K562 (cell line): ENCODE measurements at regions not wholly inside any gene's neighbourhood (a gene's known extent, or its start where the extent isn't known, plus 50 kb on each side); places are given as distances from the start of the nearest gene placed in this dataset.

ENCODE experiments used
- ATAC-seq: fragments of 200-7000 bp; cut with Tn5 transposase; 3 replicates; pipeline ENCODE4 v1.9.1; 2020; ENCODE audit warnings: moderate library complexity
- BruUV-seq: library from RNA; stranded (reverse); fragments of 400-500 nt; replicated peaks from 2 replicates; lab custom pipeline; 2021; lab: Mats Ljungman, UMichigan
- CTCF ChIA-PET: fragments of 300-600 bp; formaldehyde crosslinking; extraction: SDS; loops from one replicate; lab custom pipeline; 2021; ENCODE audit warnings: low intra/inter-chr PET ratio; lab: Yijun Ruan, JAX
- POLR2A ChIA-PET: fragments of 300-600, 350-650 bp; sonication (Branson Sonifier 250); formaldehyde crosslinking; extraction: SDS; loops from one replicate; lab custom pipeline; 2021; ENCODE audit warnings: antibody characterized with exemption, inconsistent platforms; lab: Yijun Ruan, JAX
- DNase-seq, 4 experiments: peaks; one replicate each; pipeline versions ENCODE4 v3.0.0 to v3.0.0-alpha.2; 2011 to 2018; ENCODE audit warnings: low spot score in 3 of 4, mixed read lengths in 3 of 4; ENCODE audit errors: extremely low read depth in 1 of 4
- FAIRE-seq: peaks from 2 replicates; lab custom pipeline; 2011; peaks lifted over from hg19 to GRCh38; lab: Jason Lieb, UNC
- H2AFZ ChIP-seq: 2 replicates; pipeline ENCODE4 v1.6.0; 2011; ENCODE audit warnings: low read depth, low read length, control low read depth, inconsistent platforms
- H3K27ac ChIP-seq: fragments of 200-600 bp; 3 replicates; pipeline ENCODE4 v1.8.0; 2011; ENCODE audit warnings: low read depth, mild to moderate bottlenecking, control low read depth, inconsistent platforms, low read length, moderate library complexity, mixed read lengths; ENCODE audit errors: extremely low read depth
- H3K27me3 ChIP-seq, 2 experiments: fragments of 300-600 bp in 1 of 2; 2 replicates in 1 of 2; 3 replicates in 1 of 2; pipeline versions ENCODE4 v1.6.0 to v1.8.0; 2011; ENCODE audit warnings: inconsistent platforms in 2 of 2, low read length in 2 of 2, mild to moderate bottlenecking in 1 of 2, mixed read lengths in 1 of 2, moderate library complexity in 1 of 2; ENCODE audit not compliant: control insufficient read depth in 2 of 2, insufficient read depth in 2 of 2
- H3K36me3 ChIP-seq: fragments of 300-600 bp; 3 replicates; pipeline ENCODE4 v1.8.0; 2011; ENCODE audit warnings: mild to moderate bottlenecking, low read length, inconsistent platforms; ENCODE audit not compliant: control insufficient read depth, insufficient read depth
- H3K4me1 ChIP-seq, 2 experiments: fragments of 200-600 bp in 1 of 2; replicated peaks in 1 of 2; 2 replicates in 1 of 2; 3 replicates in 1 of 2; pipeline versions ENCODE4 v1.5.1 to v1.8.0; 2011; ENCODE audit warnings: inconsistent platforms in 2 of 2, low read length in 2 of 2, mild to moderate bottlenecking in 1 of 2, mixed read lengths in 1 of 2, moderate library complexity in 1 of 2; ENCODE audit not compliant: control insufficient read depth in 2 of 2, insufficient read depth in 2 of 2
- H3K4me2 ChIP-seq: 2 replicates; pipeline ENCODE4 v1.6.1; 2011; ENCODE audit warnings: low read length, control low read depth, inconsistent platforms, mixed read lengths; ENCODE audit not compliant: insufficient read depth
- H3K4me3 ChIP-seq: fragments of 200-600 bp; sonication (generic), shearing (Covaris generic); 2 replicates; pipeline ENCODE4 v1.5.1; 2016; ENCODE audit warnings: control low read depth, inconsistent platforms
- H3K79me2 ChIP-seq: fragments of 200-600 bp; 3 replicates; pipeline ENCODE4 v1.8.0; 2011; ENCODE audit warnings: low read length, inconsistent platforms; ENCODE audit not compliant: control insufficient read depth, insufficient read depth
- H3K9ac ChIP-seq, 2 experiments: 2 replicates each; pipeline versions ENCODE4 v1.6.0 to v1.6.1; 2011; ENCODE audit warnings: low read depth in 2 of 2, low read length in 2 of 2, control low read depth in 1 of 2, inconsistent platforms in 1 of 2, mild to moderate bottlenecking in 1 of 2, mixed read lengths in 1 of 2; ENCODE audit not compliant: insufficient read depth in 1 of 2
- H3K9me1 ChIP-seq: one replicate; pipeline ENCODE4 v1.6.0; 2011; ENCODE audit warnings: inconsistent platforms, mild to moderate bottlenecking, low read length, moderate library complexity; ENCODE audit not compliant: control insufficient read depth, insufficient read depth
- H3K9me3 ChIP-seq: replicated peaks from 2 replicates; pipeline ENCODE4 v1.5.1; 2011; ENCODE audit warnings: low read depth, low read length, inconsistent platforms; ENCODE audit not compliant: control insufficient read depth, insufficient read depth
- H4K20me1 ChIP-seq: replicated peaks from 2 replicates; pipeline ENCODE4 v1.6.1; 2011; ENCODE audit warnings: low read length, inconsistent platforms, mixed read lengths; ENCODE audit not compliant: control insufficient read depth, insufficient read depth
- CHD4 ChIP-seq: fragments of 200-600 bp; sonication (generic); IDR thresholded peaks from 3 replicates; pipeline ENCODE4 v1.6.1; 2012; ENCODE audit warnings: low read depth, mild to moderate bottlenecking, mixed read lengths, low read length, inconsistent platforms; ENCODE audit not compliant: insufficient read depth, insufficient replicate concordance, poor library complexity, severe bottlenecking
- CREBBP ChIP-seq: IDR thresholded peaks from one replicate; pipeline ENCODE4 v1.6.1; 2012; ENCODE audit warnings: low read depth, mild to moderate bottlenecking, control low read depth, inconsistent platforms, low read length
- CREM ChIP-seq: IDR thresholded peaks from 2 replicates; pipeline ENCODE4 v1.6.1; 2014; ENCODE audit warnings: antibody characterized with exemption, low read depth
- EP300 ChIP-seq: IDR thresholded peaks from 2 replicates; pipeline ENCODE4 v1.6.1; 2012; ENCODE audit warnings: low read length, improper control_type of control experiment
- FIP1L1 ChIP-seq: fragments of 200-400 bp; formaldehyde crosslinking; IDR thresholded peaks from 2 replicates; pipeline ENCODE4 v1.6.1; 2018; ENCODE audit warnings: mild to moderate bottlenecking, low read depth, low read length; ENCODE audit not compliant: poor library complexity, severe bottlenecking
- HEY1 ChIP-seq: fragments of 250-450 bp; sonication (Bioruptor Pico); IDR thresholded peaks from 2 replicates; pipeline ENCODE4 v1.5.0; 2020; ENCODE audit warnings: mild to moderate bottlenecking, moderate library complexity, borderline replicate concordance
- KLF10 ChIP-seq: fragments of 250-450 bp; sonication (Bioruptor Pico); IDR thresholded peaks from 2 replicates; pipeline ENCODE4 v1.6.1; 2021; ENCODE audit warnings: matching md5 sums
- L3MBTL2 ChIP-seq: fragments of 450-650 bp; IDR thresholded peaks from 2 replicates; pipeline ENCODE4 v1.6.1; 2016; ENCODE audit warnings: mild to moderate bottlenecking, moderate library complexity
- RFX1 ChIP-seq: fragments of 450-650 bp; IDR thresholded peaks from 2 replicates; pipeline ENCODE4 v1.6.1; 2016; ENCODE audit warnings: mild to moderate bottlenecking, moderate library complexity
- SREBF1 ChIP-seq: fragments of 150-350 bp; IDR thresholded peaks from 2 replicates; pipeline ENCODE4 v1.6.1; 2014; ENCODE audit warnings: antibody characterized with exemption, low read depth, low read length, borderline replicate concordance
- TAF15 ChIP-seq: fragments of 200-400 bp; formaldehyde crosslinking; IDR thresholded peaks from 2 replicates; pipeline ENCODE4 v1.6.1; 2017; ENCODE audit warnings: mild to moderate bottlenecking, low read depth, low read length, moderate library complexity
- TBL1XR1 ChIP-seq, 2 experiments: IDR thresholded peaks; 2 replicates each; pipeline ENCODE4 v1.6.1; 2012; ENCODE audit warnings: improper control_type of control experiment in 2 of 2, low read length in 2 of 2, mild to moderate bottlenecking in 1 of 2
- ZC3H11A ChIP-seq: IDR thresholded peaks from 2 replicates; pipeline ENCODE4 v1.6.1; 2012; ENCODE audit warnings: low read depth, low read length, improper control_type of control experiment
- ZNF644 ChIP-seq: fragments of 200-800 bp; sonication (Bioruptor generic); IDR thresholded peaks from 2 replicates; pipeline ENCODE4 v1.6.1; 2016; ENCODE audit warnings: low read depth, missing genetic modification characterization, missing compliant biosample characterization
- ZNF778 ChIP-seq: fragments of 450-650 bp; formaldehyde crosslinking; IDR thresholded peaks from 2 replicates; pipeline ENCODE4 v1.4.0; 2020; ENCODE audit warnings: mild to moderate bottlenecking, moderate library complexity
- WGBS: fragments of 100-300 bp; shearing (Covaris generic); methylation state at CpG from one replicate; pipeline ENCODE4 v1.1.6; 2016; ENCODE audit warnings: low coverage, mixed read lengths; ENCODE audit not compliant: insufficient coverage; ENCODE audit errors: missing lambda C conversion rate; 5-methylcytosine and 5-hydroxymethylcytosine counted together
- in situ Hi-C: fragments of 300-500 bp; cut with MboI; formaldehyde crosslinking; loops from 4 replicates; pipeline ENCODE4 v1.15.0; 2018; ENCODE audit warnings: inconsistent platforms, mixed read lengths
- intact Hi-C: fragments of 100-400 bp; cut with micrococcal nuclease; formaldehyde crosslinking; loops from 2 replicates; pipeline ENCODE4 v1.14.2; 2022
- TF ChIP-seq, protein P1 (sequence below): sonication (generic); formaldehyde crosslinking; IDR thresholded peaks from 2 replicates; pipeline ENCODE4 v1.8.1; 2023; ENCODE audit warnings: missing genetic modification reagents, mild to moderate bottlenecking, borderline replicate concordance
- TF ChIP-seq, protein P2 (sequence below), 2 experiments: fragments of 200-800 bp in 1 of 2; sonication (Bioruptor generic) in 1 of 2; sonication (generic) in 1 of 2; formaldehyde crosslinking in 1 of 2; IDR thresholded peaks in 1 of 2; conservative IDR thresholded peaks in 1 of 2; 2 replicates each; pipeline versions ENCODE4 v1.5.0 to v1.6.1; 2016 to 2020; ENCODE audit warnings: missing compliant biosample characterization in 1 of 2, missing genetic modification characterization in 1 of 2, missing genetic modification reagents in 1 of 2

DNA sequence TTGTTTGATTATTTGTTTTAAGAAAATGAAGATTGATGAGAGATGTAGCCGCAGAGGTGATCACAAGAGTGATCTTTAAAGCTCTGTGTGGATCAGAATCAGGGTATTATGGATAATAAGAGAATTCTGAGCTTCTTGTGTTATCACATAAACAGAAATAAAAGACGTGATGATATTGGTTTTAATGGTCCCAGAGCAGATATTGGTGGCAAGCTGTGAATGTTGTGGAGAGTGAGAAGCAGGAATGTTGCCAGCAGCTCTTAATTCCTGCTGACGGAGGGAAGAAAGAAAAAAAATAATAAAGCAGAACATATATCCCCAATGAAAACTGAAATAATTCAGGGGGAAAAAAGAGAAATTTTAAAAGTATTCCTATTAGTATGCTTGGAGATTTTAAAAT lies 1015.9 kb downstream of the PCDH18 start:
- 0 out of 2 replicates have a peak, but pooled peaks cover 1% of the 10 kb centered on the region for H3K9me3 ChIP-seq
- no peak for DNase-seq
- POLR2A ChIA-PET = interaction anchor here (0.5 kb wide), 1 partner anchor 18 kb away, joined by 3 read pairs; no protein-coding TSS in a partner anchor
- no peak for FAIRE-seq
- no peaks in the 10 kb centered on the region for H3K36me3 ChIP-seq
- no peak overlapping the region for H3K4me2 ChIP-seq
- 2% methylated on average over 3 of the region's 3 CpGs for WGBS
- H3K79me2 ChIP-seq = no peaks in the 10 kb centered on the region
- H2AFZ ChIP-seq = no peak overlapping the region
- in situ Hi-C loops = no loop called here
- H3K27ac ChIP-seq = no peak overlapping the region
- no peak for ATAC-seq
- H3K4me3 ChIP-seq = no peak overlapping the region
- no peaks in the 10 kb centered on the region for H3K27me3 ChIP-seq
- no peaks in the 10 kb centered on the region for H3K4me1 ChIP-seq
- no peak for TF ChIP-seq CHD4
- no peak for TF ChIP-seq SREBF1
- TF ChIP-seq ZNF778 (CRISPR knock-in tag) = no peak
- TF ChIP-seq KLF10 (CRISPR knock-in tag) = no peak
- no peak for TF ChIP-seq ZC3H11A
- no peak for TF ChIP-seq ZNF644 (tag)
- TF ChIP-seq L3MBTL2 = no peak
- no peak for TF ChIP-seq CREM
- TF ChIP-seq FIP1L1 = no peak
- TF ChIP-seq, protein P1, sequence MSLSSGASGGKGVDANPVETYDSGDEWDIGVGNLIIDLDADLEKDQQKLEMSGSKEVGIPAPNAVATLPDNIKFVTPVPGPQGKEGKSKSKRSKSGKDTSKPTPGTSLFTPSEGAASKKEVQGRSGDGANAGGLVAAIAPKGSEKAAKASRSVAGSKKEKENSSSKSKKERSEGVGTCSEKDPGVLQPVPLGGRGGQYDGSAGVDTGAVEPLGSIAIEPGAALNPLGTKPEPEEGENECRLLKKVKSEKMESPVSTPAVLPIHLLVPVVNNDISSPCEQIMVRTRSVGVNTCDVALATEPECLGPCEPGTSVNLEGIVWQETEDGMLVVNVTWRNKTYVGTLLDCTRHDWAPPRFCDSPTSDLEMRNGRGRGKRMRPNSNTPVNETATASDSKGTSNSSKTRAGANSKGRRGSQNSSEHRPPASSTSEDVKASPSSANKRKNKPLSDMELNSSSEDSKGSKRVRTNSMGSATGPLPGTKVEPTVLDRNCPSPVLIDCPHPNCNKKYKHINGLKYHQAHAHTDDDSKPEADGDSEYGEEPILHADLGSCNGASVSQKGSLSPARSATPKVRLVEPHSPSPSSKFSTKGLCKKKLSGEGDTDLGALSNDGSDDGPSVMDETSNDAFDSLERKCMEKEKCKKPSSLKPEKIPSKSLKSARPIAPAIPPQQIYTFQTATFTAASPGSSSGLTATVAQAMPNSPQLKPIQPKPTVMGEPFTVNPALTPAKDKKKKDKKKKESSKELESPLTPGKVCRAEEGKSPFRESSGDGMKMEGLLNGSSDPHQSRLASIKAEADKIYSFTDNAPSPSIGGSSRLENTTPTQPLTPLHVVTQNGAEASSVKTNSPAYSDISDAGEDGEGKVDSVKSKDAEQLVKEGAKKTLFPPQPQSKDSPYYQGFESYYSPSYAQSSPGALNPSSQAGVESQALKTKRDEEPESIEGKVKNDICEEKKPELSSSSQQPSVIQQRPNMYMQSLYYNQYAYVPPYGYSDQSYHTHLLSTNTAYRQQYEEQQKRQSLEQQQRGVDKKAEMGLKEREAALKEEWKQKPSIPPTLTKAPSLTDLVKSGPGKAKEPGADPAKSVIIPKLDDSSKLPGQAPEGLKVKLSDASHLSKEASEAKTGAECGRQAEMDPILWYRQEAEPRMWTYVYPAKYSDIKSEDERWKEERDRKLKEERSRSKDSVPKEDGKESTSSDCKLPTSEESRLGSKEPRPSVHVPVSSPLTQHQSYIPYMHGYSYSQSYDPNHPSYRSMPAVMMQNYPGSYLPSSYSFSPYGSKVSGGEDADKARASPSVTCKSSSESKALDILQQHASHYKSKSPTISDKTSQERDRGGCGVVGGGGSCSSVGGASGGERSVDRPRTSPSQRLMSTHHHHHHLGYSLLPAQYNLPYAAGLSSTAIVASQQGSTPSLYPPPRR (CRISPR knock-in tag) = no peak
- no peak for TF ChIP-seq TBL1XR1 (IDR thresholded peaks at IDR 0.05; ENCODE audit: low read length in 2 of 2)
- TF ChIP-seq RFX1 = no peak
- TF ChIP-seq, protein P2, sequence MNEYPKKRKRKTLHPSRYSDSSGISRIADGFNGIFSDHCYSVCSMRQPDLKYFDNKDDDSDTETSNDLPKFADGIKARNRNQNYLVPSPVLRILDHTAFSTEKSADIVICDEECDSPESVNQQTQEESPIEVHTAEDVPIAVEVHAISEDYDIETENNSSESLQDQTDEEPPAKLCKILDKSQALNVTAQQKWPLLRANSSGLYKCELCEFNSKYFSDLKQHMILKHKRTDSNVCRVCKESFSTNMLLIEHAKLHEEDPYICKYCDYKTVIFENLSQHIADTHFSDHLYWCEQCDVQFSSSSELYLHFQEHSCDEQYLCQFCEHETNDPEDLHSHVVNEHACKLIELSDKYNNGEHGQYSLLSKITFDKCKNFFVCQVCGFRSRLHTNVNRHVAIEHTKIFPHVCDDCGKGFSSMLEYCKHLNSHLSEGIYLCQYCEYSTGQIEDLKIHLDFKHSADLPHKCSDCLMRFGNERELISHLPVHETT (CRISPR knock-in tag; conservative IDR thresholded peaks at IDR 0.05 in 1 of 2, IDR thresholded peaks at IDR 0.05 in 1 of 2) = no peak
- no peak for TF ChIP-seq HEY1 (CRISPR knock-in tag)
- no peak for TF ChIP-seq TAF15
- no peak for TF ChIP-seq CREBBP
- no peak for TF ChIP-seq EP300
- H3K9me1 ChIP-seq = no peaks in the 10 kb centered on the region
- CTCF ChIA-PET = no interaction called here
- no TSS peak for BruUV-seq
- no peak overlapping the region for H3K9ac ChIP-seq
- intact Hi-C loops = no loop called here
- H4K20me1 ChIP-seq = no peaks in the 10 kb centered on the region
